Smooth muscle cell (in vitro differentiated cells): ENCODE measurements at regions not wholly inside any gene's neighbourhood (a gene's known extent, or its start where the extent isn't known, plus 50 kb on each side); places are given as distances from the start of the nearest gene placed in this dataset.

Experiments used
- DNase-seq: peaks from one replicate; lab custom pipeline; 2025; ENCODE audit not compliant: unreplicated experiment; lab: John Stamatoyannopoulos, UW
- H2AFZ ChIP-seq: fragments of 200-600 bp; sonication (generic); 2 replicates; pipeline ENCODE4 v1.6.0; 2016; ENCODE audit warnings: antibody characterized with exemption, low read depth, mild to moderate bottlenecking
- H3F3A ChIP-seq: fragments of 200-600 bp; sonication (generic); 2 replicates; pipeline ENCODE4 v1.6.0; 2017; ENCODE audit warnings: antibody characterized with exemption, low read depth
- H3K27ac ChIP-seq: fragments of 200-600 bp; sonication (generic); 2 replicates; pipeline ENCODE4 v1.5.1; 2016; ENCODE audit warnings: low read depth, mild to moderate bottlenecking
- H3K27me3 ChIP-seq: fragments of 200-600 bp; sonication (generic); 2 replicates; pipeline ENCODE4 v1.6.1; 2016; ENCODE audit warnings: low read depth, mild to moderate bottlenecking
- H3K36me3 ChIP-seq: fragments of 200-600 bp; sonication (generic); 2 replicates; pipeline ENCODE4 v1.5.1; 2016; ENCODE audit warnings: low read depth
- H3K4me1 ChIP-seq: fragments of 200-600 bp; sonication (generic); 2 replicates; pipeline ENCODE4 v1.5.1; 2016; ENCODE audit warnings: low read depth
- H3K4me2 ChIP-seq: fragments of 200-600 bp; sonication (generic); 2 replicates; pipeline ENCODE4 v1.6.0; 2016; ENCODE audit warnings: mild to moderate bottlenecking
- H3K4me3 ChIP-seq: fragments of 200-600 bp; sonication (generic); 2 replicates; pipeline ENCODE4 v1.5.1; 2016; ENCODE audit warnings: mild to moderate bottlenecking
- H3K79me2 ChIP-seq: fragments of 200-600 bp; sonication (generic); 2 replicates; pipeline ENCODE4 v1.6.0; 2016; ENCODE audit warnings: low read depth, mild to moderate bottlenecking
- H3K9ac ChIP-seq: fragments of 200-600 bp; sonication (generic); 2 replicates; pipeline ENCODE4 v1.6.0; 2016; ENCODE audit warnings: low read depth
- H3K9me3 ChIP-seq: fragments of 200-600 bp; sonication (generic); replicated peaks from 2 replicates; pipeline ENCODE4 v1.5.1; 2016; ENCODE audit warnings: low read depth
- H4K20me1 ChIP-seq: fragments of 200-600 bp; sonication (generic); 2 replicates; pipeline ENCODE4 v1.6.0; 2016; ENCODE audit warnings: low read depth
- WGBS: methylation state at CpG from one replicate; pipeline ENCODE4 v1.1.7; 2016; ENCODE audit warnings: low lambda C conversion rate; 5-methylcytosine and 5-hydroxymethylcytosine counted together
- TF ChIP-seq, protein P1 (sequence below): fragments of 200-600 bp; sonication (generic); IDR thresholded peaks from 2 replicates; pipeline ENCODE4 v1.5.1; 2017; ENCODE audit warnings: borderline replicate concordance, mild to moderate bottlenecking, antibody characterized with exemption; ENCODE audit not compliant: insufficient read depth, poor library complexity, severe bottlenecking

DNA sequence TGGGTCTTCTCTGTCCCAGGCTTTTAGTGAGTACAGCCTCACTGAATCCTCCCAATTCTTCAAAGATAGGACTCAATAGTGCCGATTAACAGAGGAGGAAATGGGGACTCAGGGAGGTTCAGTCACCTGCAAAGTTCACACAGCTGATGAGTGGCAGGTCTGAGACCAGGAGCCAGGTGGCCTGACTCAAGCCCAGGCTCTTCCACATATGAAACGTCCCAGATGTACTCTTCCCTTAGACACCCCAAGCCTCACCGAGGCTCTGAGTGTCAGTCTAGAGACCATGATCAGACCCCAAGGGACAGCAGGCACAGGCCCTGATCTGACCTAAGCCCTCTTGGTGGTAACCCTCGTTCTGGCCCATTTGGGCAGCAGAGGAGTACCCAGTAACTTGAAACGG lies 115.2 kb downstream of the INHBB start:
- TF ChIP-seq, protein P1, sequence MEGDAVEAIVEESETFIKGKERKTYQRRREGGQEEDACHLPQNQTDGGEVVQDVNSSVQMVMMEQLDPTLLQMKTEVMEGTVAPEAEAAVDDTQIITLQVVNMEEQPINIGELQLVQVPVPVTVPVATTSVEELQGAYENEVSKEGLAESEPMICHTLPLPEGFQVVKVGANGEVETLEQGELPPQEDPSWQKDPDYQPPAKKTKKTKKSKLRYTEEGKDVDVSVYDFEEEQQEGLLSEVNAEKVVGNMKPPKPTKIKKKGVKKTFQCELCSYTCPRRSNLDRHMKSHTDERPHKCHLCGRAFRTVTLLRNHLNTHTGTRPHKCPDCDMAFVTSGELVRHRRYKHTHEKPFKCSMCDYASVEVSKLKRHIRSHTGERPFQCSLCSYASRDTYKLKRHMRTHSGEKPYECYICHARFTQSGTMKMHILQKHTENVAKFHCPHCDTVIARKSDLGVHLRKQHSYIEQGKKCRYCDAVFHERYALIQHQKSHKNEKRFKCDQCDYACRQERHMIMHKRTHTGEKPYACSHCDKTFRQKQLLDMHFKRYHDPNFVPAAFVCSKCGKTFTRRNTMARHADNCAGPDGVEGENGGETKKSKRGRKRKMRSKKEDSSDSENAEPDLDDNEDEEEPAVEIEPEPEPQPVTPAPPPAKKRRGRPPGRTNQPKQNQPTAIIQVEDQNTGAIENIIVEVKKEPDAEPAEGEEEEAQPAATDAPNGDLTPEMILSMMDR, result no peak
- Histone ChIP-seq H4K20me1 (no peaks in the 10 kb centered on the region), H3K36me3 (no peaks in the 10 kb centered on the region), H2AFZ (no peak overlapping the region), H3K27me3 (no peaks in the 10 kb centered on the region), H3K4me3 (no peak overlapping the region), H3K79me2 (no peaks in the 10 kb centered on the region), H3K4me2 (no peak overlapping the region), H3K9ac (no peak overlapping the region), H3K27ac (no peak overlapping the region), H3F3A (no peaks in the 10 kb centered on the region), H3K9me3 (peaks cover 6% of the 10 kb centered on the region), H3K4me1 (peaks cover 5% of the 10 kb centered on the region)
- 90% methylated on average over 5 of the region's 5 CpGs for WGBS
- DNase-seq, result no peak

DNA sequence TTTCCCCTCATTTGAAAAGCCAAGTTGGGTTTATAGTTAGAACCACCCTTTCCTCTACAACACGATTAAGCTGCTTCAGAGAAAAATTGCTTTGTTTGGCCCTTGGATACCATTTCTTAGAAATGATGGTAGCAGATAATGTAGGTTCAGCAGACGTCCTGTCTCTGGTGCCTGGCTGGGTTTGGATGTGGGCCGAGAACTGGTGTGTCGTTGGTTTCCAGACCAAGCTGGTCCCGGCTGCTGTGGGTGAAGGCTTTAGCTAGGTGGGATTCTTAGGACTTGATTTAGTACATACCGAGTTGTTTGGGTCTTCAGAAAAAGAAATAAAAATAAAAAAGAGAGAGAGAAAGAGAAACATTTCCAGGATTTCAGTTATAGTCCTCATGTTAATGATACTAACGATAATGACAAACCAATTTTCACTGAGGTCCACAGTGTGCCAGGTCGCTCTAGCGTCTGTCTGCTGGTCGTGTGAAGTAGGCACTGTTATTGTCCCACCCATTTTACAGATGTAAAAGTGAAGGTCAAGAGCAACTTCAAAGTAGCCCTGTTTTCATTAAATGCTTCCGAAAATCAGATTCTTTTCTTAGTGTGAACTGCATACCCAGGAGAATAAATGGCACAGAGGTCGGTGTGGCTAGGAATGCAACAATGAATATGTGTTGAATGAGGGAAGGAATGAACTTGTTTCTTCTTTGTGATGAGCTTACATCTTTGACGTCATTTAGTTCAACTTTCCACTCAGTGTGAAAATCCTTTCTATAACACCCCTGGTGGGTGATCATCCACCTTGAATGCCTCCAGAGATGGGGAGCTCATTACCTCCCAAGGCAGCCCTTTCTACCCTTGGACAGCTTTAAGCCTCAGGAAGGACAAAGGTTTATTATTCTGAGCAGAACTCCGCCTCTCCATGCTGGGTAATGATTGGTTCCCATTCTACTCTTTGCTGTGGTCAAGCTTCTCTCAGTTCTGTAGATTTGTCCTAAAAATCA lies 115.9 kb downstream of the INHBB start:
- 78% methylated on average over 14 of the region's 14 CpGs for WGBS
- no peaks in the 10 kb centered on the region for H3K36me3 ChIP-seq
- no peaks in the 10 kb centered on the region for H3K79me2 ChIP-seq
- H3F3A ChIP-seq, result no peaks in the 10 kb centered on the region
- peaks cover 6% of the 10 kb centered on the region for H3K9me3 ChIP-seq
- no peak overlapping the region for H3K27ac ChIP-seq
- no peak overlapping the region for H3K9ac ChIP-seq
- H2AFZ ChIP-seq, result no peak overlapping the region
- DNase-seq, result no peak
- peaks cover 7% of the 10 kb centered on the region for H3K4me1 ChIP-seq
- no peaks in the 10 kb centered on the region for H3K27me3 ChIP-seq
- TF ChIP-seq, protein P1, result no peak
- H3K4me3 ChIP-seq, result no peak overlapping the region
- H4K20me1 ChIP-seq, result no peaks in the 10 kb centered on the region
- no peak overlapping the region for H3K4me2 ChIP-seq

DNA sequence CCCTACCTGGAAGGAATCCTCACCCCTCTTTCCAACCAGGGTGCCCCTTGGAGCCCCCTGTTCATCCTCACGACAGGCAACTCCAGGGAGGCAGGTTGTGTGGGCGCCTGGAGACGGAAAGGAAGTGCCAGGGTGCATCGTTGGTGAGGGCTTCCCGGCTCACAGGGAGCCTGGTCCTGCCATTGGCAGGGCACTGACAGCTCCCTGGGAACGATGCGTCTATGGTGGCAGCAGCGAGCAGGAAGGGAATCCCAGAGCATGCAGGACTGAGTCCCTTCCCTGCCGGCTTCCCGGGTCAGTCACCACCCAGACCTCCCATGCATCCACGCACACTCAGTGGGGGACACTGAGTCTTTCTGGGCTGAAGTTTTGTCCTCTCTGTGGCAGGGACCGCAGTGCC lies 117.6 kb downstream of the INHBB start:
- Histone ChIP-seq H3K4me1 (peaks cover 7% of the 10 kb centered on the region), H3K9me3 (no peaks in the 10 kb centered on the region), H3K79me2 (no peaks in the 10 kb centered on the region), H3K4me2 (peak overlapping the region; percentile 16), H3K9ac (no peak overlapping the region), H4K20me1 (no peaks in the 10 kb centered on the region), H2AFZ (no peak overlapping the region), H3K27ac (no peak overlapping the region), H3K4me3 (no peak overlapping the region), H3K36me3 (no peaks in the 10 kb centered on the region), H3K27me3 (no peaks in the 10 kb centered on the region), H3F3A (no peaks in the 10 kb centered on the region)
- 62% methylated on average over 12 of the region's 12 CpGs for WGBS
- DNase-seq, result no peak
- TF ChIP-seq, protein P1, result no peak
